Stimulated activated naive B cell treated with anti-CD40 and anti-IgM and Interleukin-4, amounts not matched to agents 10 μg/mL and 1 μg/mL and 100 μg/mL, for 72 hours (primary cell): ENCODE measurements at regions not wholly inside any gene's neighbourhood (a gene's known extent, or its start where the extent isn't known, plus 50 kb on each side); places are given as distances from the start of the nearest gene placed in this dataset.
"Not testable (repeated sequence)": the region's sequence is repeated elsewhere in the genome, so short reads cannot be mapped to it uniquely, and the experiment has no call there.

Experiments used
- ATAC-seq, 2 donors: fragments of 150-1000 bp; cut with Tn5 transposase; replicated peaks; 2 replicates each; pipeline ENCODE4 v1.10.0; 2021; ENCODE audit warnings: moderate library complexity in 1 of 2
- DNase-seq: peaks from one replicate; pipeline ENCODE4 v3.0.0; 2021
- H3K27ac Mint-ChIP-seq: one replicate; pipeline ENCODE4 v1.8.0; 2022; ENCODE audit warnings: mild to moderate bottlenecking, mixed read lengths
- H3K27me3 Mint-ChIP-seq, 2 donors: one replicate each; pipeline ENCODE4 v1.8.0; 2022; ENCODE audit warnings: mixed read lengths in 2 of 2
- H3K36me3 Mint-ChIP-seq, 2 donors: one replicate each; pipeline ENCODE4 v1.8.0; 2022; ENCODE audit warnings: mixed read lengths in 2 of 2, mild to moderate bottlenecking in 1 of 2
- H3K4me1 Mint-ChIP-seq, 2 donors: one replicate each; pipeline ENCODE4 v1.8.0; 2022; ENCODE audit warnings: mixed read lengths in 2 of 2, mild to moderate bottlenecking in 1 of 2
- H3K4me3 Mint-ChIP-seq, 2 donors: one replicate each; pipeline ENCODE4 v1.8.0; 2022; ENCODE audit warnings: mild to moderate bottlenecking in 2 of 2, mixed read lengths in 2 of 2, moderate library complexity in 1 of 2
- H3K9me3 Mint-ChIP-seq, 2 donors: one replicate each; pipeline ENCODE4 v1.8.0; 2022; ENCODE audit warnings: mixed read lengths in 2 of 2, mild to moderate bottlenecking in 1 of 2

DNA sequence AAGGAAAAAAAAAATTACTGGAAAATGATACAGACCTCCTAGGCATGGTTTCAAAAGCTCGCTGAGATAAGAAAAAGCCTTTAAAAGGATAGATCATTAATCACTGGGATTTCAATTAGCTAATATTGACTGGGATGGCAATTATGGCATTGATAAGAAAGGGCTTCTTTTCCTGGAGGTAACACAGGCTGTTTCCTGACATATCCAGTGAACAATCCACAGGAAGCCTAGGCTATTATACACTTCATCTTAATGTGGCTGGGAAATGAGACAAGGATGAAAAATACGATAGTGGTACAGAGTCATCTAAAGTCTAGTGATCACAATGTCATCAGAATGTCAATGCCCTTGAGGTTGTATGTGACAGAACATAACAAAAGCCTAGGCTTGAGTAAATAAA, 1579.3 kb downstream of the C4orf33 start:
- ATAC-seq (no peak), DNase-seq (no peak)
- H3K36me3 Mint-ChIP-seq: no peaks in the 10 kb centered on the region
- no peaks in the 10 kb centered on the region for H3K9me3 Mint-ChIP-seq
- no peaks in the 10 kb centered on the region for H3K4me1 Mint-ChIP-seq
- no peak overlapping the region for H3K4me3 Mint-ChIP-seq
- no peak overlapping the region for H3K27ac Mint-ChIP-seq
- no peaks in the 10 kb centered on the region for H3K27me3 Mint-ChIP-seq

DNA sequence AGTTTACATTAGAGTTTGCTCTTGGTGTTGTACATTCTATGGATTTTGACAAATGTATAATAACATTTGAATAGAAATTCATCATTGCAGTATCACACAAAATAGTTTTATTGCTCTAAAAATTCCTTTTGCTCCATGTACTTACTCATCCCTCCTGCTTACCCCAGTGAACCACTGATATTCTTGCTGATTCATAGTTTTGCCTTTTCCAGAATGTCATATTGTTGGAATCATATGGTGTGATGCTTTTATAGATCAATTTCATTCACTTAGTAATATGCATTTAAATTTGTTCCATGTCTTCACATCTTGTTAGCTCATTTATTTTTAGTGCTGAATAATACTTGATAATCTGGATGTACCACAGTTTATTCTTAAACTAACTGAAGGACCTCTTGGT, 1593.2 kb downstream of the C4orf33 start:
- Mint-ChIP-seq H3K36me3 (no peaks in the 10 kb centered on the region), H3K9me3 (no peaks in the 10 kb centered on the region), H3K4me1 (no peaks in the 10 kb centered on the region), H3K4me3 (no peak overlapping the region), H3K27ac (no peak overlapping the region), H3K27me3 (no peaks in the 10 kb centered on the region)
- ATAC-seq (no peak), DNase-seq (no peak)

- H3K4me3 Mint-ChIP-seq: no peak overlapping the region
- DNase-seq (no peak), ATAC-seq (no peak)
- H3K27ac Mint-ChIP-seq: no peak overlapping the region
- H3K4me1 Mint-ChIP-seq: no peaks in the 10 kb centered on the region
- H3K9me3 Mint-ChIP-seq: peaks cover 0 to 2% of the 10 kb centered on the region in 2 donors
- no peaks in the 10 kb centered on the region for H3K36me3 Mint-ChIP-seq
- H3K27me3 Mint-ChIP-seq: no peaks in the 10 kb centered on the region
These were observed 1602.3 kb downstream of the C4orf33 start for GRCh38 chr4:130698251-130698650.

GRCh38 chr4:130699004-130699403, 1603.1 kb downstream of the C4orf33 start:
- no peak for ATAC-seq
- no peaks in the 10 kb centered on the region for H3K27me3 Mint-ChIP-seq
- H3K9me3 Mint-ChIP-seq: peaks cover 0 to 2% of the 10 kb centered on the region in 2 donors
- no peaks in the 10 kb centered on the region for H3K36me3 Mint-ChIP-seq
- H3K27ac Mint-ChIP-seq: no peak overlapping the region
- H3K4me3 Mint-ChIP-seq: no peak overlapping the region
- H3K4me1 Mint-ChIP-seq: no peaks in the 10 kb centered on the region
- no peak for DNase-seq

GRCh38 chr4:130703211-130703935, 1607.4 kb downstream of the C4orf33 start:
- Mint-ChIP-seq H3K4me3 (no peak overlapping the region), H3K4me1 (no peaks in the 10 kb centered on the region), H3K27ac (no peak overlapping the region), H3K9me3 (peaks cover 0 to 4% of the 10 kb centered on the region in 2 donors), H3K27me3 (no peaks in the 10 kb centered on the region), H3K36me3 (no peaks in the 10 kb centered on the region)
- DNase-seq: no peak
- ATAC-seq: no peak

- H3K9me3 Mint-ChIP-seq: peaks cover 0 to 4% of the 10 kb centered on the region in 2 donors
- ATAC-seq: no peak
These were observed 1609.1 kb downstream of the C4orf33 start for GRCh38 chr4:130705023-130705422.

DNA sequence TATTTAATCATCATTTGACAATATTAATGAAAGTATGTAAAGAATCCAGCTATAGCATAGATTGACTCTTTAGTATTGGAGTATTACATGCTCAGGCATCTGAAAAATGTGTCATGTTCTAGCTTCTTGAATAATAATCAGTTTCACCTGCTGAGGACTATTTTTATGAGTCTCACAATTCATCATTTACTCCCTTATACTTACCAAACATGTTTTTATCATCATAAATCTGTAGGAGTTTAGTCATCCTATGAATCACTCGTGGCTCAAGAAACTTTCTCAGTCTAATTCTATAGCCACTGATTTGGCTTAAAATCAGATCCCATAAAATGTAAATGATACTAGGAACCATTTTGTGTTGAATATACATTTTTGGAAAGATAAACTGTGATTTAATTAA, 1616.1 kb downstream of the C4orf33 start:
- no peaks in the 10 kb centered on the region for H3K36me3 Mint-ChIP-seq
- no peak overlapping the region for H3K27ac Mint-ChIP-seq
- DNase-seq (no peak), ATAC-seq (no peak)
- peaks cover 5 to 8% of the 10 kb centered on the region in 2 donors for H3K9me3 Mint-ChIP-seq
- H3K27me3 Mint-ChIP-seq: no peaks in the 10 kb centered on the region
- no peaks in the 10 kb centered on the region for H3K4me1 Mint-ChIP-seq
- no peak overlapping the region for H3K4me3 Mint-ChIP-seq

More at GRCh38 chr4:130705023-130705422, 1609.1 kb downstream of the C4orf33 start:
- no peak overlapping the region for H3K27ac Mint-ChIP-seq
- no peak overlapping the region for H3K4me3 Mint-ChIP-seq
- no peaks in the 10 kb centered on the region for H3K36me3 Mint-ChIP-seq
- H3K27me3 Mint-ChIP-seq: no peaks in the 10 kb centered on the region
- no peak for DNase-seq
- H3K4me1 Mint-ChIP-seq: no peaks in the 10 kb centered on the region

GRCh38 chr4:130714006-130714405, 1618.1 kb downstream of the C4orf33 start:
- DNase-seq (no peak), ATAC-seq (no peak)
- Mint-ChIP-seq H3K36me3 (no peaks in the 10 kb centered on the region), H3K4me3 (no peak overlapping the region), H3K27ac (no peak overlapping the region), H3K9me3 (peaks cover 5 to 7% of the 10 kb centered on the region in 2 donors), H3K4me1 (no peaks in the 10 kb centered on the region), H3K27me3 (no peaks in the 10 kb centered on the region)

- H3K36me3 Mint-ChIP-seq: no peaks in the 10 kb centered on the region
- H3K4me3 Mint-ChIP-seq: no peak overlapping the region
- H3K27me3 Mint-ChIP-seq: no peaks in the 10 kb centered on the region
- DNase-seq (no peak), ATAC-seq (no peak)
- no peak overlapping the region for H3K27ac Mint-ChIP-seq
- no peaks in the 10 kb centered on the region for H3K4me1 Mint-ChIP-seq
- H3K9me3 Mint-ChIP-seq: no peaks in the 10 kb centered on the region
These were observed 1626.4 kb downstream of the C4orf33 start for GRCh38 chr4:130722361-130722760.

GRCh38 chr4:130736436-130737185, 1640.7 kb downstream of the C4orf33 start:
- no peaks in the 10 kb centered on the region for H3K4me1 Mint-ChIP-seq
- no peaks in the 10 kb centered on the region for H3K27me3 Mint-ChIP-seq
- H3K27ac Mint-ChIP-seq: no peak overlapping the region
- no peaks in the 10 kb centered on the region for H3K36me3 Mint-ChIP-seq
- no peak for DNase-seq
- no peak overlapping the region for H3K4me3 Mint-ChIP-seq
- peaks cover 8 to 17% of the 10 kb centered on the region in 2 donors for H3K9me3 Mint-ChIP-seq
- peak in 1 of 2 donors; percentile 29 for ATAC-seq

- ATAC-seq (no peak), DNase-seq (no peak)
- no peak overlapping the region for H3K27ac Mint-ChIP-seq
- no peak overlapping the region for H3K4me3 Mint-ChIP-seq
- H3K27me3 Mint-ChIP-seq: no peaks in the 10 kb centered on the region
- H3K4me1 Mint-ChIP-seq: no peaks in the 10 kb centered on the region
- H3K36me3 Mint-ChIP-seq: no peaks in the 10 kb centered on the region
- peaks cover 8 to 19% of the 10 kb centered on the region in 2 donors for H3K9me3 Mint-ChIP-seq
These were observed 1642.3 kb downstream of the C4orf33 start for GRCh38 chr4:130738233-130738632.

- no peaks in the 10 kb centered on the region for H3K4me1 Mint-ChIP-seq
- no peak overlapping the region for H3K4me3 Mint-ChIP-seq
- DNase-seq (no peak), ATAC-seq (no peak)
- H3K27ac Mint-ChIP-seq: no peak overlapping the region
- H3K9me3 Mint-ChIP-seq: no peaks in the 10 kb centered on the region
- no peaks in the 10 kb centered on the region for H3K36me3 Mint-ChIP-seq
- no peaks in the 10 kb centered on the region for H3K27me3 Mint-ChIP-seq
These were observed 1651.9 kb downstream of the C4orf33 start for GRCh38 chr4:130747842-130748241.

- Mint-ChIP-seq H3K9me3 (peaks cover 2 to 4% of the 10 kb centered on the region in 2 donors), H3K4me3 (no peak overlapping the region), H3K36me3 (no peaks in the 10 kb centered on the region), H3K27ac (no peak overlapping the region), H3K27me3 (no peaks in the 10 kb centered on the region), H3K4me1 (no peaks in the 10 kb centered on the region)
- ATAC-seq: no peak
- no peak for DNase-seq
These were observed 1658.0 kb downstream of the C4orf33 start for GRCh38 chr4:130753926-130754325.

- ATAC-seq: no peak
- H3K4me3 Mint-ChIP-seq: no peak overlapping the region
- DNase-seq: no peak
- H3K9me3 Mint-ChIP-seq: peaks cover 3 to 8% of the 10 kb centered on the region in 2 donors
- no peaks in the 10 kb centered on the region for H3K36me3 Mint-ChIP-seq
- no peak overlapping the region for H3K27ac Mint-ChIP-seq
- no peaks in the 10 kb centered on the region for H3K27me3 Mint-ChIP-seq
- H3K4me1 Mint-ChIP-seq: no peaks in the 10 kb centered on the region
These were observed 1664.3 kb downstream of the C4orf33 start for GRCh38 chr4:130760246-130760645.

DNA sequence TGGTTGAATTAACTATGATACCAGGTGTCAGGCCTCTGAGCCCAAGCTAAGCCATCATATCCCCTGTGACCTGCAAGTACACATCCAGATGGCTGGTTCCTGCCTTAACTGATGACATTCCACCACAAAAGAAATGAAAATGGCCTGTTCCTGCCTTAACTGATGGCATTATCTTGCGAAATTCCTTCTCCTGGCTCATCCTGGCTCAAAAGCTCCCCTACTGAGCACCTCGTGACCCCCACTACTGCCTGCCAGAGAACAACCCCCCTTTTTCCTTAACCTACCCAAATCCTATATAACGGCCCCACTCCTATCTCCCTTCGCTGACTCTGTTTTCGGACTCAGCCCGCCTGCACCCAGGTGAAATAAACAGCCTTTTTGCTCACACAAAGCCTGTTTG, 1671.4 kb downstream of the C4orf33 start:
- ATAC-seq, H3K4me1 Mint-ChIP-seq, H3K36me3 Mint-ChIP-seq, H3K9me3 Mint-ChIP-seq, H3K27me3 Mint-ChIP-seq, H3K4me3 Mint-ChIP-seq, H3K27ac Mint-ChIP-seq, DNase-seq: not testable (repeated sequence)
